SK-N-MC (cell line): ENCODE measurements at regions not wholly inside any gene's neighbourhood (a gene's known extent, or its start where the extent isn't known, plus 50 kb on each side); places are given as distances from the start of the nearest gene placed in this dataset.

Source experiments
- EZH2 ChIP-seq: fragments of 200-600 bp; sonication (generic); IDR thresholded peaks from one replicate; pipeline ENCODE4 v1.6.1; 2017; ENCODE audit warnings: antibody characterized with exemption
- FOXP2 ChIP-seq: optimal IDR thresholded peaks from 2 replicates; pipeline ENCODE3; 2011; ENCODE audit warnings: mild to moderate bottlenecking, moderate library complexity; ENCODE audit not compliant: insufficient read depth; ENCODE audit errors: extremely low read length, control extremely low read depth
- POLR2AphosphoS5 ChIP-seq: IDR thresholded peaks from 2 replicates; pipeline ENCODE4 v1.6.1; 2012; ENCODE audit warnings: mild to moderate bottlenecking, low read depth, low read length, borderline replicate concordance

DNA sequence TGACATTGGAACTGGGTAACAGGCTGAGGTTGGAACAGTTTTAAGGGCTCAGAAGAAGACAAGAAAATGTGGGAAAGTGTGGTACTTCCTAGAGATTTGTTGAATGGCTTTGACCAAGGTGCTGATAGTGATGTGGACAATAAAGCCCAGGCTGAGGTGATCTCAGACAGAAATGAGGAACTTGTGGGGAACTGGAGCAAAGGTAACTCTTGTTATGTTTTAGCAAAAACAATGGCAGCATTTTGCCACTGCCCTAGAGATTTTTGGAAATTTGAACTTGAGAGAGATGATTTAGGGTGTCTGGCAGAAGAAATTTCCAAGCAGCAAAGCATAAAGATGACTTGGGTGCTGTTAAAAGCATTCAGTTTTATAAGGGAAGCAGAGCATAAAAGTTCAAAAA is 474.7 kb upstream of the ADGRB3 start:
- TF ChIP-seq EZH2 (no peak), POLR2AphosphoS5 (no peak), FOXP2 (no peak)
